ENCODE measurements at regions not wholly inside any gene's neighbourhood (a gene's known extent, or its start where the extent isn't known, plus 50 kb on each side); places are given as distances from the start of the nearest gene placed in this dataset.
"Not testable (repeated sequence)": the region's sequence is repeated elsewhere in the genome, so short reads cannot be mapped to it uniquely, and the experiment has no call there.

DNA sequence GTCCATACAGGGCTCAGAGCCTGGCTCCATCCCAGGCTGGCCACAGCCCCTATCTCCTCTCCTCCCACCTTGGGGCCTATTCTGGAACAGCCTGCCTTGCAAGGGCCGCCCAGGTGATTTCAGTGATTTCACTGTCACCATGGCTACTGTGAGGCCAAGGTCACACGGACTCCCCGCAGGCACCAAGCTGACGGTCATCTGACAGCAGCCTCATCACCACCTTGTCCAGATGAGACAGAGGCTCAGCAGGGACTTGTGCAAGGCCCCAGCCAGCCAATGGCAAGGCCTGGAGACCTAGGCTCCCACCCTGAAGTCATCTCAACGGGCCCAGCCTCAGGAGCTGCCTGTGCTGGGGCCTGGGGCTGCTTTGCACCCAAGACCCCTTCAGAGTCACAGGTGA, 3953.8 kb upstream of the TPTE start:
- H3K14ac ChIP-seq (ENCODE audit: low read length in 2 of 2); H4K8ac ChIP-seq (ENCODE audit: low read length); H3K79me1 ChIP-seq (replicated peaks; ENCODE audit: low read length, poor library complexity, severe bottlenecking); H3K9ac ChIP-seq (ENCODE audit: low read length); H2BK120ac ChIP-seq (ENCODE audit: low read depth, low read length); H4K91ac ChIP-seq (ENCODE audit: low read length); H3K27ac ChIP-seq (ENCODE audit: low read length, poor library complexity, severe bottlenecking); H2BK5ac ChIP-seq (ENCODE audit: low read depth, low read length, poor library complexity, severe bottlenecking); H3K4me2 ChIP-seq (ENCODE audit: low read length, poor library complexity, severe bottlenecking); H3K27me3 ChIP-seq (ENCODE audit: control insufficient read depth in 1 of 2, insufficient read depth in 1 of 2, low read length in 2 of 2); H2BK12ac ChIP-seq (ENCODE audit: low read length in 2 of 2); H3K4me1 ChIP-seq (ENCODE audit: control insufficient read depth, insufficient read depth, low read depth, low read length); H3K9me3 ChIP-seq (ENCODE audit: control insufficient read depth, low read length); H3K4me3 ChIP-seq (ENCODE audit: insufficient read depth in 1 of 2, low read depth in 1 of 2, low read length in 2 of 2); H3K36me3 ChIP-seq (ENCODE audit: control insufficient read depth in 1 of 2, insufficient read depth in 2 of 2, low read depth in 1 of 2, low read length in 2 of 2); H3K4ac ChIP-seq (ENCODE audit: low read depth in 1 of 2, low read length in 2 of 2); H3K18ac ChIP-seq (ENCODE audit: low read depth in 1 of 2, low read length in 2 of 2); DNase-seq; H2AFZ ChIP-seq (ENCODE audit: low read depth, low read length); H2AK5ac ChIP-seq (ENCODE audit: low read length, severe bottlenecking); H2BK15ac ChIP-seq (ENCODE audit: low read depth, poor library complexity, severe bottlenecking); H3K23ac ChIP-seq (ENCODE audit: low read length in 2 of 2): not testable (repeated sequence)
- WGBS: no CpG with 5 or more reads among the region's 5 CpGs

GRCh38 chr21:6569152-6569551, 3952.2 kb upstream of the TPTE start:
- H3K18ac ChIP-seq (ENCODE audit: low read depth in 1 of 2, low read length in 2 of 2); H2AFZ ChIP-seq (ENCODE audit: low read depth, low read length); H2BK120ac ChIP-seq (ENCODE audit: low read depth, low read length); H3K4ac ChIP-seq (ENCODE audit: low read depth in 1 of 2, low read length in 2 of 2); H3K23ac ChIP-seq (ENCODE audit: low read length in 2 of 2); H3K4me2 ChIP-seq (ENCODE audit: low read length, poor library complexity, severe bottlenecking); H3K36me3 ChIP-seq (ENCODE audit: control insufficient read depth in 1 of 2, insufficient read depth in 2 of 2, low read depth in 1 of 2, low read length in 2 of 2); H3K14ac ChIP-seq (ENCODE audit: low read length in 2 of 2); H3K79me1 ChIP-seq (replicated peaks; ENCODE audit: low read length, poor library complexity, severe bottlenecking); H2BK12ac ChIP-seq (ENCODE audit: low read length in 2 of 2); H3K4me3 ChIP-seq (ENCODE audit: insufficient read depth in 1 of 2, low read depth in 1 of 2, low read length in 2 of 2); H4K8ac ChIP-seq (ENCODE audit: low read length); H3K27ac ChIP-seq (ENCODE audit: low read length, poor library complexity, severe bottlenecking); H2BK5ac ChIP-seq (ENCODE audit: low read depth, low read length, poor library complexity, severe bottlenecking); DNase-seq; H3K4me1 ChIP-seq (ENCODE audit: control insufficient read depth, insufficient read depth, low read depth, low read length); H3K9me3 ChIP-seq (ENCODE audit: control insufficient read depth, low read length); H3K9ac ChIP-seq (ENCODE audit: low read length); H3K27me3 ChIP-seq (ENCODE audit: control insufficient read depth in 1 of 2, insufficient read depth in 1 of 2, low read length in 2 of 2); H2BK15ac ChIP-seq (ENCODE audit: low read depth, poor library complexity, severe bottlenecking); H2AK5ac ChIP-seq (ENCODE audit: low read length, severe bottlenecking); H4K91ac ChIP-seq (ENCODE audit: low read length): not testable (repeated sequence)
- WGBS: no CpG with 5 or more reads among the region's 16 CpGs

GRCh38 chr21:6569587-6570392, 3951.6 kb upstream of the TPTE start:
- H3K4ac ChIP-seq (ENCODE audit: low read depth in 1 of 2, low read length in 2 of 2); H3K36me3 ChIP-seq (ENCODE audit: control insufficient read depth in 1 of 2, insufficient read depth in 2 of 2, low read depth in 1 of 2, low read length in 2 of 2); H3K27me3 ChIP-seq (ENCODE audit: control insufficient read depth in 1 of 2, insufficient read depth in 1 of 2, low read length in 2 of 2); H2AFZ ChIP-seq (ENCODE audit: low read depth, low read length); H2BK15ac ChIP-seq (ENCODE audit: low read depth, poor library complexity, severe bottlenecking); H3K4me2 ChIP-seq (ENCODE audit: low read length, poor library complexity, severe bottlenecking); H2AK5ac ChIP-seq (ENCODE audit: low read length, severe bottlenecking); H2BK12ac ChIP-seq (ENCODE audit: low read length in 2 of 2); H3K27ac ChIP-seq (ENCODE audit: low read length, poor library complexity, severe bottlenecking); H2BK5ac ChIP-seq (ENCODE audit: low read depth, low read length, poor library complexity, severe bottlenecking); H3K4me3 ChIP-seq (ENCODE audit: insufficient read depth in 1 of 2, low read depth in 1 of 2, low read length in 2 of 2); H3K23ac ChIP-seq (ENCODE audit: low read length in 2 of 2); H2BK120ac ChIP-seq (ENCODE audit: low read depth, low read length); H3K18ac ChIP-seq (ENCODE audit: low read depth in 1 of 2, low read length in 2 of 2); H3K9ac ChIP-seq (ENCODE audit: low read length); H3K79me1 ChIP-seq (replicated peaks; ENCODE audit: low read length, poor library complexity, severe bottlenecking); H3K4me1 ChIP-seq (ENCODE audit: control insufficient read depth, insufficient read depth, low read depth, low read length); DNase-seq; H4K8ac ChIP-seq (ENCODE audit: low read length); H3K9me3 ChIP-seq (ENCODE audit: control insufficient read depth, low read length); H4K91ac ChIP-seq (ENCODE audit: low read length); H3K14ac ChIP-seq (ENCODE audit: low read length in 2 of 2): not testable (repeated sequence)
- WGBS: no CpG with 5 or more reads among the region's 19 CpGs

- H3K18ac ChIP-seq (ENCODE audit: low read depth in 1 of 2, low read length in 2 of 2); H2AK5ac ChIP-seq (ENCODE audit: low read length, severe bottlenecking); H2BK120ac ChIP-seq (ENCODE audit: low read depth, low read length); H3K9me3 ChIP-seq (ENCODE audit: control insufficient read depth, low read length); H2BK12ac ChIP-seq (ENCODE audit: low read length in 2 of 2); DNase-seq; H2BK15ac ChIP-seq (ENCODE audit: low read depth, poor library complexity, severe bottlenecking); H3K27me3 ChIP-seq (ENCODE audit: control insufficient read depth in 1 of 2, insufficient read depth in 1 of 2, low read length in 2 of 2); H2AFZ ChIP-seq (ENCODE audit: low read depth, low read length); H4K91ac ChIP-seq (ENCODE audit: low read length); H3K4me1 ChIP-seq (ENCODE audit: control insufficient read depth, insufficient read depth, low read depth, low read length); H3K4me3 ChIP-seq (ENCODE audit: insufficient read depth in 1 of 2, low read depth in 1 of 2, low read length in 2 of 2); H4K8ac ChIP-seq (ENCODE audit: low read length); H3K36me3 ChIP-seq (ENCODE audit: control insufficient read depth in 1 of 2, insufficient read depth in 2 of 2, low read depth in 1 of 2, low read length in 2 of 2); H3K79me1 ChIP-seq (replicated peaks; ENCODE audit: low read length, poor library complexity, severe bottlenecking); H3K4ac ChIP-seq (ENCODE audit: low read depth in 1 of 2, low read length in 2 of 2); H3K9ac ChIP-seq (ENCODE audit: low read length); H2BK5ac ChIP-seq (ENCODE audit: low read depth, low read length, poor library complexity, severe bottlenecking); H3K23ac ChIP-seq (ENCODE audit: low read length in 2 of 2); H3K4me2 ChIP-seq (ENCODE audit: low read length, poor library complexity, severe bottlenecking); H3K14ac ChIP-seq (ENCODE audit: low read length in 2 of 2); H3K27ac ChIP-seq (ENCODE audit: low read length, poor library complexity, severe bottlenecking): not testable (repeated sequence)
- no CpG with 5 or more reads among the region's 24 CpGs for WGBS
Measured at GRCh38 chr21:6570700-6571368, 3950.5 kb upstream of the TPTE start.

All from mesenchymal stem cell (in vitro differentiated cells and primary cell).